ENCODE measurements at regions not wholly inside any gene's neighbourhood (a gene's known extent, or its start where the extent isn't known, plus 50 kb on each side); places are given as distances from the start of the nearest gene placed in this dataset.

DNA sequence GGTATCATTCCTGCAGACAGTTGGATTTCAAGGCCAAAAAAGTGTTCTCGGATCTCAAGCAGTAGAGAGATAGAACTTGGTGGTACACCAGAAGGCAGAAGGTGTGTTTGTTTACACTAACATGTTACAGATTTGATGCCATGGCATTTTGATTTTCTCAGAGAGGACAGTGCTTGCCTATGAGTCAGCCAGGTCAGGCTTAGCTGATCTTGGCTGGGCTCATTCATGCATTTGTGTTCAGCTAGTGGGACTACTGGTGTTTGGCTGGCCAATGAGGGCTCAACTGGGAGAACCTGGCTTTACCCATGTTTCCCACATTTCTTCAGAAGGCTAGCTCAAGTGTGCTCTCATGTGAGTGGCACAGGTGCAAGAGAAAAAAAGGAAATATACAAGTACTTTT, 162.0 kb downstream of the C1D start:
- no peaks in the 10 kb centered on the region for H3K36me3 ChIP-seq (ENCODE audit: control insufficient read depth in 2 of 2, insufficient read depth in 2 of 2, low read length in 1 of 2)
- H2AFZ ChIP-seq (ENCODE audit: control insufficient read depth, low read depth, low read length) = no peak overlapping the region
- no peaks in the 10 kb centered on the region for H3K9me3 ChIP-seq (replicated peaks; ENCODE audit: control insufficient read depth, insufficient read depth, low read length)
- no peaks in the 10 kb centered on the region; a peak in 1 of 4 replicates for H3K27me3 ChIP-seq (replicated peaks in 1 of 2; ENCODE audit: control insufficient read depth in 2 of 2, insufficient read depth in 2 of 2, low read length in 1 of 2)
- H3K4me2 ChIP-seq (ENCODE audit: control insufficient read depth, insufficient read depth) = no peak overlapping the region
- in situ Hi-C loops (cut with MboI) (no loop called here), intact Hi-C loops (cut with micrococcal nuclease; ENCODE audit: unreplicated experiment) (no loop called here)
- no peak overlapping the region for H3K9ac ChIP-seq (ENCODE audit: control insufficient read depth, insufficient read depth, low read length)
- FAIRE-seq = no peak
- DNase-seq (ENCODE audit: low read depth, low spot score) = no peak
- no peaks in the 10 kb centered on the region for H3K79me2 ChIP-seq (ENCODE audit: control insufficient read depth, insufficient read depth, low read length)
- WGBS (ENCODE audit: insufficient coverage, insufficient replicate concordance, low lambda C conversion rate, missing lambda C conversion rate) = 25% methylated on average over 1 of the region's 1 CpG
- H3K27ac ChIP-seq (ENCODE audit: control insufficient read depth, insufficient read depth) = no peak overlapping the region
- no peak for ATAC-seq
- H3K4me1 ChIP-seq (ENCODE audit: control insufficient read depth, insufficient read depth, low read length) = no peaks in the 10 kb centered on the region
- ChIA-PET SMC1A (ENCODE audit: uncharacterized antibody, unreplicated experiment) (no interaction called here), POLR2A (no interaction called here), CTCF (interaction anchor here (0.6 kb wide), 1 partner anchor 14 kb away, joined by 3 read pairs; no protein-coding TSS in a partner anchor), RAD21 (ENCODE audit: unreplicated experiment) (no interaction called here)
- no peaks in the 10 kb centered on the region for H4K20me1 ChIP-seq (ENCODE audit: control insufficient read depth, insufficient read depth)
- no TSS peak for BruUV-seq (replicated peaks)
- no peak overlapping the region for H3K4me3 ChIP-seq
- TF ChIP-seq E4F1 (IDR thresholded peaks at IDR 0.05; ENCODE audit: borderline replicate concordance, partially characterized antibody) (no peak), NR2F1 (conservative IDR thresholded peaks at IDR 0.05) (no peak), MEF2A (IDR thresholded peaks at IDR 0.05; ENCODE audit: insufficient read depth, low read depth, low read length) (no peak), NFIC (IDR thresholded peaks at IDR 0.05; ENCODE audit: low read depth, low read length) (no peak), PAX8 (IDR thresholded peaks at IDR 0.05) (no peak), SMAD1 (IDR thresholded peaks at IDR 0.05; ENCODE audit: low read depth, partially characterized antibody) (no peak), ZSCAN29 (IDR thresholded peaks at IDR 0.05) (no peak), SIN3A (IDR thresholded peaks at IDR 0.05; ENCODE audit: low read depth, low read length) (no peak), KLF5 (IDR thresholded peaks at IDR 0.05; ENCODE audit: partially characterized antibody) (no peak), JUNB (IDR thresholded peaks at IDR 0.05) (no peak), PKNOX1 (IDR thresholded peaks at IDR 0.05) (no peak)
- TF ChIP-seq, protein P1, sequence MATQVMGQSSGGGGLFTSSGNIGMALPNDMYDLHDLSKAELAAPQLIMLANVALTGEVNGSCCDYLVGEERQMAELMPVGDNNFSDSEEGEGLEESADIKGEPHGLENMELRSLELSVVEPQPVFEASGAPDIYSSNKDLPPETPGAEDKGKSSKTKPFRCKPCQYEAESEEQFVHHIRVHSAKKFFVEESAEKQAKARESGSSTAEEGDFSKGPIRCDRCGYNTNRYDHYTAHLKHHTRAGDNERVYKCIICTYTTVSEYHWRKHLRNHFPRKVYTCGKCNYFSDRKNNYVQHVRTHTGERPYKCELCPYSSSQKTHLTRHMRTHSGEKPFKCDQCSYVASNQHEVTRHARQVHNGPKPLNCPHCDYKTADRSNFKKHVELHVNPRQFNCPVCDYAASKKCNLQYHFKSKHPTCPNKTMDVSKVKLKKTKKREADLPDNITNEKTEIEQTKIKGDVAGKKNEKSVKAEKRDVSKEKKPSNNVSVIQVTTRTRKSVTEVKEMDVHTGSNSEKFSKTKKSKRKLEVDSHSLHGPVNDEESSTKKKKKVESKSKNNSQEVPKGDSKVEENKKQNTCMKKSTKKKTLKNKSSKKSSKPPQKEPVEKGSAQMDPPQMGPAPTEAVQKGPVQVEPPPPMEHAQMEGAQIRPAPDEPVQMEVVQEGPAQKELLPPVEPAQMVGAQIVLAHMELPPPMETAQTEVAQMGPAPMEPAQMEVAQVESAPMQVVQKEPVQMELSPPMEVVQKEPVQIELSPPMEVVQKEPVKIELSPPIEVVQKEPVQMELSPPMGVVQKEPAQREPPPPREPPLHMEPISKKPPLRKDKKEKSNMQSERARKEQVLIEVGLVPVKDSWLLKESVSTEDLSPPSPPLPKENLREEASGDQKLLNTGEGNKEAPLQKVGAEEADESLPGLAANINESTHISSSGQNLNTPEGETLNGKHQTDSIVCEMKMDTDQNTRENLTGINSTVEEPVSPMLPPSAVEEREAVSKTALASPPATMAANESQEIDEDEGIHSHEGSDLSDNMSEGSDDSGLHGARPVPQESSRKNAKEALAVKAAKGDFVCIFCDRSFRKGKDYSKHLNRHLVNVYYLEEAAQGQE (IDR thresholded peaks at IDR 0.05; ENCODE audit: low read depth, low read length) = no peak
- TF ChIP-seq, protein P2, sequence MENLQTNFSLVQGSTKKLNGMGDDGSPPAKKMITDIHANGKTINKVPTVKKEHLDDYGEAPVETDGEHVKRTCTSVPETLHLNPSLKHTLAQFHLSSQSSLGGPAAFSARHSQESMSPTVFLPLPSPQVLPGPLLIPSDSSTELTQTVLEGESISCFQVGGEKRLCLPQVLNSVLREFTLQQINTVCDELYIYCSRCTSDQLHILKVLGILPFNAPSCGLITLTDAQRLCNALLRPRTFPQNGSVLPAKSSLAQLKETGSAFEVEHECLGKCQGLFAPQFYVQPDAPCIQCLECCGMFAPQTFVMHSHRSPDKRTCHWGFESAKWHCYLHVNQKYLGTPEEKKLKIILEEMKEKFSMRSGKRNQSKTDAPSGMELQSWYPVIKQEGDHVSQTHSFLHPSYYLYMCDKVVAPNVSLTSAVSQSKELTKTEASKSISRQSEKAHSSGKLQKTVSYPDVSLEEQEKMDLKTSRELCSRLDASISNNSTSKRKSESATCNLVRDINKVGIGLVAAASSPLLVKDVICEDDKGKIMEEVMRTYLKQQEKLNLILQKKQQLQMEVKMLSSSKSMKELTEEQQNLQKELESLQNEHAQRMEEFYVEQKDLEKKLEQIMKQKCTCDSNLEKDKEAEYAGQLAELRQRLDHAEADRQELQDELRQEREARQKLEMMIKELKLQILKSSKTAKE (IDR thresholded peaks at IDR 0.05; ENCODE audit: low read depth, poor library complexity, severe bottlenecking) = no peak

Measured in GM12878 (cell line).